IMR-90 (cell line): ENCODE measurements at regions not wholly inside any gene's neighbourhood (a gene's known extent, or its start where the extent isn't known, plus 50 kb on each side); places are given as distances from the start of the nearest gene placed in this dataset.

Experiments
- ATAC-seq: fragments of 200-7000 bp; cut with Tn5 transposase; 2 replicates; pipeline ENCODE4 v1.9.1; 2020; ENCODE audit warnings: low read depth, mild to moderate bottlenecking, moderate library complexity
- BruUV-seq: library from RNA; stranded (reverse); fragments of 400-500 nt; replicated peaks from 2 replicates; lab custom pipeline; 2021; lab: Mats Ljungman, UMichigan
- CTCF ChIA-PET: fragments of 300-600 bp; formaldehyde crosslinking; extraction: SDS; loops from one replicate; lab custom pipeline; 2021; ENCODE audit warnings: antibody characterized with exemption; lab: Yijun Ruan, JAX
- POLR2A ChIA-PET: fragments of 300-600 bp; sonication (Branson Sonifier 250); formaldehyde crosslinking; loops from one replicate; lab custom pipeline; 2022; ENCODE audit warnings: antibody characterized with exemption; ENCODE audit not compliant: unreplicated experiment; lab: Charles Lee
- DNase-seq: peaks from one replicate; pipeline ENCODE4 v3.0.0; 2013
- H2AFZ ChIP-seq: replicated peaks from 2 replicates; pipeline ENCODE3; 2013; ENCODE audit warnings: low read length, mild to moderate bottlenecking; ENCODE audit not compliant: poor library complexity
- H2AK5ac ChIP-seq: 2 replicates; pipeline ENCODE4 v1.6.1; 2013; ENCODE audit warnings: low read depth, low read length, inconsistent platforms
- H2AK9ac ChIP-seq: replicated peaks from 2 replicates; pipeline ENCODE3; 2013; ENCODE audit warnings: mild to moderate bottlenecking, low read depth, low read length, moderate library complexity; ENCODE audit not compliant: poor library complexity
- H2BK120ac ChIP-seq: 2 replicates; pipeline ENCODE4 v1.6.1; 2013; ENCODE audit warnings: low read depth, low read length, inconsistent platforms
- H2BK15ac ChIP-seq: 3 replicates; pipeline ENCODE4 v1.6.1; 2013; ENCODE audit warnings: low read depth, low read length, inconsistent platforms
- H2BK20ac ChIP-seq: 2 replicates; pipeline ENCODE4 v1.6.1; 2013; ENCODE audit warnings: low read depth, mild to moderate bottlenecking, inconsistent platforms, low read length, moderate library complexity
- H2BK5ac ChIP-seq: 2 replicates; pipeline ENCODE4 v1.6.1; 2013; ENCODE audit warnings: mild to moderate bottlenecking, low read depth, low read length, inconsistent platforms; ENCODE audit not compliant: poor library complexity, severe bottlenecking
- H3K14ac ChIP-seq: replicated peaks from 2 replicates; pipeline ENCODE4 v1.6.1; 2013; ENCODE audit warnings: low read depth, low read length, inconsistent platforms
- H3K18ac ChIP-seq: 2 replicates; pipeline ENCODE4 v1.6.1; 2013; ENCODE audit warnings: low read depth, low read length, control low read depth
- H3K23ac ChIP-seq: 2 replicates; pipeline ENCODE4 v1.6.1; 2013; ENCODE audit warnings: low read depth, low read length, inconsistent platforms
- H3K27ac ChIP-seq: 2 replicates; pipeline ENCODE4 v1.5.1; 2013; ENCODE audit warnings: mild to moderate bottlenecking, control low read depth, low read length; ENCODE audit not compliant: insufficient read depth
- H3K27me3 ChIP-seq: 2 replicates; pipeline ENCODE4 v1.6.1; 2013; ENCODE audit warnings: low read length; ENCODE audit not compliant: control insufficient read depth, insufficient read depth
- H3K36me3 ChIP-seq: 2 replicates; pipeline ENCODE4 v1.6.1; 2013; ENCODE audit warnings: low read length, mixed read lengths; ENCODE audit not compliant: control insufficient read depth, insufficient read depth
- H3K4ac ChIP-seq: 2 replicates; pipeline ENCODE4 v1.6.1; 2013; ENCODE audit warnings: low read depth, low read length, inconsistent platforms
- H3K4me1 ChIP-seq: 2 replicates; pipeline ENCODE4 v1.6.1; 2013; ENCODE audit warnings: low read length, mixed read lengths; ENCODE audit not compliant: control insufficient read depth, insufficient read depth
- H3K4me2 ChIP-seq: 2 replicates; pipeline ENCODE4 v1.6.1; 2013; ENCODE audit warnings: low read depth, mild to moderate bottlenecking, control low read depth, low read length, moderate library complexity
- H3K4me3 ChIP-seq: 2 replicates; pipeline ENCODE4 v1.5.1; 2013; ENCODE audit warnings: low read depth, mild to moderate bottlenecking, control low read depth, low read length, moderate library complexity; ENCODE audit not compliant: insufficient read depth
- H3K56ac ChIP-seq: 2 replicates; pipeline ENCODE4 v1.6.1; 2013; ENCODE audit warnings: low read length, inconsistent platforms; ENCODE audit not compliant: insufficient read depth; ENCODE audit errors: extremely low read depth
- H3K79me1 ChIP-seq, 2 experiments: 2 replicates each; pipeline ENCODE4 v1.6.1; 2013; ENCODE audit warnings: low read length in 2 of 2, inconsistent platforms in 1 of 2, low read depth in 1 of 2
- H3K9ac ChIP-seq: 2 replicates; pipeline ENCODE4 v1.6.1; 2013; ENCODE audit warnings: low read depth, low read length, control low read depth
- H3K9me1 ChIP-seq: 2 replicates; pipeline ENCODE4 v1.6.1; 2013; ENCODE audit warnings: low read length, inconsistent platforms; ENCODE audit not compliant: insufficient read depth
- H3K9me3 ChIP-seq: 2 replicates; pipeline ENCODE4 v1.6.1; 2013; ENCODE audit warnings: low read length; ENCODE audit not compliant: control insufficient read depth, insufficient read depth
- H4K20me1 ChIP-seq: 2 replicates; pipeline ENCODE4 v1.6.1; 2013; ENCODE audit warnings: low read length, inconsistent platforms; ENCODE audit not compliant: insufficient read depth
- H4K5ac ChIP-seq: 2 replicates; pipeline ENCODE4 v1.6.1; 2013; ENCODE audit warnings: mild to moderate bottlenecking, low read depth, low read length, control low read depth
- H4K8ac ChIP-seq, 2 experiments: 2 replicates each; pipeline ENCODE4 v1.6.1; 2013; ENCODE audit warnings: low read depth in 2 of 2, low read length in 2 of 2, control low read depth in 1 of 2, inconsistent platforms in 1 of 2
- H4K91ac ChIP-seq: 2 replicates; pipeline ENCODE4 v1.6.1; 2013; ENCODE audit warnings: low read depth, low read length, inconsistent platforms; ENCODE audit not compliant: insufficient read depth
- RAD21 ChIP-seq: IDR thresholded peaks from 2 replicates; pipeline ENCODE4 v1.6.1; 2012; ENCODE audit warnings: low read length, improper control_type of control experiment
- WGBS, 2 experiments: methylation state at CpG; one replicate each; pipeline versions ENCODE4 v1.1.5 to v1.1.7; 2013; ENCODE audit warnings: missing lambda C conversion rate in 2 of 2; ENCODE audit not compliant: insufficient read length in 1 of 2; ENCODE audit errors: extremely low coverage in 2 of 2; 5-methylcytosine and 5-hydroxymethylcytosine counted together
- dilution Hi-C: fragments of 300-500 bp; cut with HindIII; formaldehyde crosslinking; loops from one replicate; pipeline ENCODE4 v1.14.3; 2018; ENCODE audit warnings: low sequenced_read_pairs; ENCODE audit not compliant: unreplicated experiment
- in situ Hi-C: fragments of 300-500 bp; cut with MboI; formaldehyde crosslinking; loops from 3 replicates; pipeline ENCODE4 v1.14.3; 2019; ENCODE audit warnings: low sequenced_read_pairs, inconsistent platforms, mixed read lengths
- intact Hi-C: fragments of 100-400 bp; cut with micrococcal nuclease; formaldehyde crosslinking; loops from 2 replicates; pipeline ENCODE4 v1.10.0; 2022
- TF ChIP-seq, protein P1 (sequence below): conservative IDR thresholded peaks from 2 replicates; pipeline ENCODE4 v1.5.1; 2012; ENCODE audit warnings: mild to moderate bottlenecking, low read depth, low read length, improper control_type of control experiment
- TF ChIP-seq, protein P2 (sequence below): fragments of 150-350 bp; IDR thresholded peaks from 2 replicates; pipeline ENCODE4 v1.6.1; 2017; ENCODE audit warnings: mild to moderate bottlenecking, antibody characterized with exemption, low read length, low read depth

GRCh38 chr3:5828251-5828650 is 640.7 kb downstream of the EDEM1 start:
- H2BK20ac ChIP-seq: no peak overlapping the region

More at GRCh38 chr3:5828251-5828650, 640.7 kb downstream of the EDEM1 start:
- H2AK5ac ChIP-seq: no peak overlapping the region
- CTCF ChIA-PET: no interaction called here
- POLR2A ChIA-PET: no interaction called here
- H3K4me3 ChIP-seq: no peak overlapping the region
- no CpG with 5 or more reads among the region's 2 CpGs for WGBS, 2 experiments
- no peak overlapping the region for H3K56ac ChIP-seq
- H2AFZ ChIP-seq: no peak overlapping the region
- H3K36me3 ChIP-seq: no peaks in the 10 kb centered on the region
- no peaks in the 10 kb centered on the region for H3K9me1 ChIP-seq
- no peaks in the 10 kb centered on the region for H4K20me1 ChIP-seq
- H3K27ac ChIP-seq: no peak overlapping the region
- no peak overlapping the region for H3K4ac ChIP-seq
- DNase-seq (no peak), ATAC-seq (no peak)
- no peak overlapping the region for H4K8ac ChIP-seq
- TF ChIP-seq, protein P1, sequence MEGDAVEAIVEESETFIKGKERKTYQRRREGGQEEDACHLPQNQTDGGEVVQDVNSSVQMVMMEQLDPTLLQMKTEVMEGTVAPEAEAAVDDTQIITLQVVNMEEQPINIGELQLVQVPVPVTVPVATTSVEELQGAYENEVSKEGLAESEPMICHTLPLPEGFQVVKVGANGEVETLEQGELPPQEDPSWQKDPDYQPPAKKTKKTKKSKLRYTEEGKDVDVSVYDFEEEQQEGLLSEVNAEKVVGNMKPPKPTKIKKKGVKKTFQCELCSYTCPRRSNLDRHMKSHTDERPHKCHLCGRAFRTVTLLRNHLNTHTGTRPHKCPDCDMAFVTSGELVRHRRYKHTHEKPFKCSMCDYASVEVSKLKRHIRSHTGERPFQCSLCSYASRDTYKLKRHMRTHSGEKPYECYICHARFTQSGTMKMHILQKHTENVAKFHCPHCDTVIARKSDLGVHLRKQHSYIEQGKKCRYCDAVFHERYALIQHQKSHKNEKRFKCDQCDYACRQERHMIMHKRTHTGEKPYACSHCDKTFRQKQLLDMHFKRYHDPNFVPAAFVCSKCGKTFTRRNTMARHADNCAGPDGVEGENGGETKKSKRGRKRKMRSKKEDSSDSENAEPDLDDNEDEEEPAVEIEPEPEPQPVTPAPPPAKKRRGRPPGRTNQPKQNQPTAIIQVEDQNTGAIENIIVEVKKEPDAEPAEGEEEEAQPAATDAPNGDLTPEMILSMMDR: no peak
- TF ChIP-seq RAD21: no peak
- TF ChIP-seq, protein P2, sequence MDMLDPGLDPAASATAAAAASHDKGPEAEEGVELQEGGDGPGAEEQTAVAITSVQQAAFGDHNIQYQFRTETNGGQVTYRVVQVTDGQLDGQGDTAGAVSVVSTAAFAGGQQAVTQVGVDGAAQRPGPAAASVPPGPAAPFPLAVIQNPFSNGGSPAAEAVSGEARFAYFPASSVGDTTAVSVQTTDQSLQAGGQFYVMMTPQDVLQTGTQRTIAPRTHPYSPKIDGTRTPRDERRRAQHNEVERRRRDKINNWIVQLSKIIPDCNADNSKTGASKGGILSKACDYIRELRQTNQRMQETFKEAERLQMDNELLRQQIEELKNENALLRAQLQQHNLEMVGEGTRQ: no peak
- H3K4me1 ChIP-seq: no peaks in the 10 kb centered on the region
- no peaks in the 10 kb centered on the region for H3K9me3 ChIP-seq
- H4K91ac ChIP-seq: no peak overlapping the region
- no peak overlapping the region for H3K4me2 ChIP-seq
- no peak overlapping the region for H4K5ac ChIP-seq
- no peaks in the 10 kb centered on the region for H3K27me3 ChIP-seq
- in situ Hi-C loops: no loop called here
- no peak overlapping the region for H2BK5ac ChIP-seq
- dilution Hi-C loops: no loop called here
- H3K18ac ChIP-seq: no peak overlapping the region
- intact Hi-C loops: no loop called here
- H3K79me1 ChIP-seq: no peaks in the 10 kb centered on the region
- H3K23ac ChIP-seq: no peak overlapping the region
- H3K14ac ChIP-seq: no peak overlapping the region
- no peak overlapping the region for H2AK9ac ChIP-seq
- no peak overlapping the region for H2BK15ac ChIP-seq
- no peak overlapping the region for H2BK120ac ChIP-seq
- no peak overlapping the region for H3K9ac ChIP-seq
- BruUV-seq: no TSS peak
